Fibroblast of skin of back (primary cell): ENCODE measurements at regions not wholly inside any gene's neighbourhood (a gene's known extent, or its start where the extent isn't known, plus 50 kb on each side); places are given as distances from the start of the nearest gene placed in this dataset.
"Not testable (repeated sequence)": the region's sequence is repeated elsewhere in the genome, so short reads cannot be mapped to it uniquely, and the experiment has no call there.

Experiments used
- DNase-seq: peaks from one replicate; pipeline ENCODE4 v3.0.0-alpha.2; 2013

- DNase-seq, result no peak
Measured at GRCh38 chr3:11898611-11899325, 52.1 kb upstream of the TAMM41 start.

GRCh38 chr3:11899389-11899788, 52.7 kb upstream of the TAMM41 start:
- not testable (repeated sequence) for DNase-seq

- DNase-seq, result no peak
Measured at GRCh38 chr3:11899826-11900225, 53.1 kb upstream of the TAMM41 start.

GRCh38 chr3:11900824-11901223, 54.1 kb upstream of the TAMM41 start:
- DNase-seq, result no peak

GRCh38 chr3:11901286-11901875, 54.7 kb upstream of the TAMM41 start:
- no peak for DNase-seq

- no peak for DNase-seq
Measured at GRCh38 chr3:11903047-11903446, 56.4 kb upstream of the TAMM41 start.

- no peak for DNase-seq
Measured at GRCh38 chr3:11903447-11903846, 56.8 kb upstream of the TAMM41 start.

- no peak for DNase-seq
Measured at GRCh38 chr3:11904157-11904556, 57.5 kb upstream of the TAMM41 start.

- no peak for DNase-seq
Measured at GRCh38 chr3:11906407-11906806, 59.7 kb upstream of the TAMM41 start.

GRCh38 chr3:11907667-11908660, 61.3 kb upstream of the TAMM41 start:
- no peak for DNase-seq

GRCh38 chr3:11908981-11909698, 62.5 kb upstream of the TAMM41 start:
- DNase-seq, result no peak

- DNase-seq, result no peak
Measured at GRCh38 chr3:11909726-11910125, 63.0 kb upstream of the TAMM41 start.

GRCh38 chr3:11910216-11910930, 63.7 kb upstream of the TAMM41 start:
- DNase-seq, result not testable (repeated sequence)

- no peak for DNase-seq
Measured at GRCh38 chr3:11910971-11911531, 64.4 kb upstream of the TAMM41 start.

- DNase-seq, result not testable (repeated sequence)
Measured at GRCh38 chr3:11911887-11912286, 65.2 kb upstream of the TAMM41 start.

- no peak for DNase-seq
Measured at GRCh38 chr3:11913316-11913715, 66.6 kb upstream of the TAMM41 start.

- no peak for DNase-seq
Measured at GRCh38 chr3:11914041-11914440, 67.4 kb upstream of the TAMM41 start.

GRCh38 chr3:11914651-11915050, 68.0 kb upstream of the TAMM41 start:
- no peak for DNase-seq

GRCh38 chr3:11915621-11916424, 69.1 kb upstream of the TAMM41 start:
- DNase-seq, result no peak

GRCh38 chr3:11916425-11916762, 69.7 kb upstream of the TAMM41 start:
- DNase-seq, result not testable (repeated sequence)

- DNase-seq, result no peak
Measured at GRCh38 chr3:11917051-11917450, 70.4 kb upstream of the TAMM41 start.
